Tibial nerve (tissue), 3 donors: ENCODE measurements at regions not wholly inside any gene's neighbourhood (a gene's known extent, or its start where the extent isn't known, plus 50 kb on each side); places are given as distances from the start of the nearest gene placed in this dataset.

ENCODE experiments used
- CTCF ChIP-seq, 5 experiments: fragments of 200-600 bp in 3 of 5; fragments of 450-650 bp in 2 of 5; sonication (generic) in 3 of 5; IDR thresholded peaks; one replicate each; pipeline ENCODE4 v1.5.1; 2016 to 2019; ENCODE audit warnings: antibody characterized with exemption in 5 of 5, mild to moderate bottlenecking in 3 of 5, moderate library complexity in 2 of 5
- POLR2A ChIP-seq, 2 donors: fragments of 450-650 bp; IDR thresholded peaks; one replicate each; pipeline ENCODE4 v1.6.1; 2017; ENCODE audit warnings: antibody characterized with exemption in 2 of 2, mild to moderate bottlenecking in 2 of 2, moderate library complexity in 2 of 2

GRCh38 chr5:158060212-158060611 is 201.3 kb upstream of the CLINT1 start:
- TF ChIP-seq CTCF (IDR thresholded peaks at IDR 0.05) (no peak), POLR2A (IDR thresholded peaks at IDR 0.05) (no peak)
